ENCODE measurements at regions not wholly inside any gene's neighbourhood (a gene's known extent, or its start where the extent isn't known, plus 50 kb on each side); places are given as distances from the start of the nearest gene placed in this dataset.

DNA sequence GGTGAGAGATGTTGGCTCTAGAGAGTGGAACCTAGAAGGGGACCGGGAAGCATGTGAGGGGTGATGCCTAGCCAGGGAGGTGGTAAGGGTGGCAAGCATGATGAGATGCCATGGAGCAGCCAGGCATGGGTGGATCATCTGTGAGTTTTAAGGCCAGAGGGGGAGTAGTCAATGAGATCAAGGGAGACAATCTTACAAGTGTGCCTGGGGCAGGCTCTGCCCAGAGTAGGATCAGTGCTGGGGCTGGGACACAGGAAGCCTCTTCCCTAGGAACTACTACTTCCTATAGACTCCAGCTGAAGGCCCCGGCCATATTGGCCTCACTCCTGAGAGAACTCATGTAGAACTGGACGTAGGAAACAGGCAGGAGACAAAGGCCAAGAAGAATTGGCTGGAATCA, 192.4 kb upstream of the CSF3R start:
- no peak for DNase-seq

DNA sequence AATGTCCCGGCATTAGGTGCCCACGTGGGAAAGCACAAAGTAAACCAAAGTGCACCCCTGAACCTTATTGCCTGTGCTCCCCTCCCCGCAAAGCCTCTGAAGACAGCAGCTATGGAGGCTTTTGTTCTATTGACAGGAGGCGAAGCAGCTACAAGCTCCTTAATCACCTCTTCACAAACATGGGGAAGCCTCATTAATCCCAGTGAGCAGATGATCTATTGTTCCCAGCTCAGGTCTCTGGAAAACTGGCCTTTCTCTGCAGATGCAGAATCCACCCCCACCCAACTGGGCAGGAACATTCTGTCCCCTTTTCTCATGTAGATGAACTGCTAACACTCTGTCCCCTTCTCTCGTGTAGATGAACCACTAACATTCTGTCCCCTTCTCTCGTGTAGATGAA, 190.5 kb upstream of the CSF3R start:
- DNase-seq: no peak

DNA sequence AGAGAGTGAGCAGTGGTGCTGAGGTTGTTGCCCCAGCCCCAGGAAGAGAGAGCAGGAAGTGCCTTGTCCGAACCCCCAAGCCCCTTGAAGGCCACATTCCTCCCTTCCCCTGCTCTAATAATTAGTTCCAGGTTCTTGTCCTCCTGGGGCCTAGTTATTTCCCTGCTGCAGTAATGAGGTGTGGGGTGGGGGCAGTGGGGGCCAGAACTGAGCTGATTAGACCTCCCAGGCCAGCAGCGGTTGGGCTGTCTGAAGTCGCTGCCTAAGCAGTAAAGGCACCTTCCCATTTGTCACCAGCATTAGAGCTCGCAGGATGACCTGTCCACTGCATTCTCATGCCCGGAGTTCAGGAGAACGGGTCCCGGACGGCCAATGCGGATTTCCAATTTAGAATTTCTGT, 186.5 kb upstream of the CSF3R start:
- no peak for DNase-seq

DNA sequence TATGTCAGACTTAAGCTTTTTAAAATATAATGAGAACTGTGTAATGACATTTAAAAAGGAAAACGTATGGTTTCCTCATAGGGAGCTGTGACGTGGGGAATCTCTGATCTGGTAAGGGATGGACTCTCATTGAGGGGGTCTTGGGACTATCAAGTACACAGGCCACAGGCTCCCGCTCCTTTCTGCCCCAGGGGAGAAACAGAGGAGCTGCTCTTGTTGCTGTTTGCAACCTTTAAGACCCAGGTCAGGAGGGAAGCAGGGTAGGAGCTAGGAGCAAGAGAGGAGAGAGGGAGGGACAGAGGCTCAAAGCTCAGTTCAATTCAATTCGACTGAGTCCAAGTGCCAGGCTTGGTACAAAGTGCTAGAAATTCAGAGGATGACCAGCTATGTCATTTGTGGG, 185.1 kb upstream of the CSF3R start:
- no peak for DNase-seq

DNA sequence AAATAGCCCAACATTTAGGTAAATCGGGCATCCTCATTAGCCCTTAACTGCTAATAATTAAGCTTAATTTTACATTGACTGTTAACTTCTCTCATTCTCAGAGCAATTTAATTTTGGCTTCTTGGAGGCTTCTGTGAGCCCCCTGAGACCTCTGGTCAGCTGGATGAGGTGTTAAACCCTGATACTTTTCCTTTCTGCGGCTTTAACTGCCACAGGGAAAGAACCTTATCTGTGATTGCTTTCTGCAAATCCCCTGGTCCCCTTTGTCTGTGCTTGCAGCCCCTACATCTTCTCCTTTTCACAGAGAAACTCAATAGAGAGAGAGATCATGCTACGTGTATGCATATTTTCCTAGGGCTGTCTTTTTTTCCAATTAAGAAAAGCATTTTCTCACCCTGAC, 184.5 kb upstream of the CSF3R start:
- no peak for DNase-seq

DNA sequence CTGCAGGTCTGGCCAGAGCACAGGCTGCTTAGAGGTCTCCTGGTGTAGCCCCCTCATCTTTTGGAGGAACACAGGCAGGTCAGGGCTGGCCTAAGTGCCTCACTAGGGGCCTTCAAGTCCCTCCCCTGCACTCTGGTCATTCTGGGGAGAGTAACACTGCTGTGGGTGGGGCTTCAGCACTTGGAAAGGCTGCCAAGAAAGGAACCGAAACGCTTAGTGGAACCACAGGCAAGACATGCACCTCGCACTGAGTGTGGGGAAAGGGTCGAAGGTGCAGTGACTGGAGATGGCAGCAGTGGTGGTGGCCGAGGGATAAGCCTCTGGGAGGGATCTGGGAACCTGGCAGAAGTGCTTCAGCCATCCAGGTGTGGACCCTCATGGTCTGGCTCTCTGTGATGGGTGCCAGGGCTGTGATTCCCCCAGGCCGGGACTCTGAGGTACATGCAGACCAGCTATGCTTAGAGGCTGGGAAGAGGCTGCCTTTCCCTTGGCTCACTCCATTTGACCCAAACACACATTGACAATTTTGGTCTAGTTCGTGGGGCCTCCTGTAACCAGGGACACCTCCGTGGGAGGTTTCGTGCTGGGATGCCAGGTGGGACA, 182.9 kb upstream of the CSF3R start:
- no peak for DNase-seq

DNA sequence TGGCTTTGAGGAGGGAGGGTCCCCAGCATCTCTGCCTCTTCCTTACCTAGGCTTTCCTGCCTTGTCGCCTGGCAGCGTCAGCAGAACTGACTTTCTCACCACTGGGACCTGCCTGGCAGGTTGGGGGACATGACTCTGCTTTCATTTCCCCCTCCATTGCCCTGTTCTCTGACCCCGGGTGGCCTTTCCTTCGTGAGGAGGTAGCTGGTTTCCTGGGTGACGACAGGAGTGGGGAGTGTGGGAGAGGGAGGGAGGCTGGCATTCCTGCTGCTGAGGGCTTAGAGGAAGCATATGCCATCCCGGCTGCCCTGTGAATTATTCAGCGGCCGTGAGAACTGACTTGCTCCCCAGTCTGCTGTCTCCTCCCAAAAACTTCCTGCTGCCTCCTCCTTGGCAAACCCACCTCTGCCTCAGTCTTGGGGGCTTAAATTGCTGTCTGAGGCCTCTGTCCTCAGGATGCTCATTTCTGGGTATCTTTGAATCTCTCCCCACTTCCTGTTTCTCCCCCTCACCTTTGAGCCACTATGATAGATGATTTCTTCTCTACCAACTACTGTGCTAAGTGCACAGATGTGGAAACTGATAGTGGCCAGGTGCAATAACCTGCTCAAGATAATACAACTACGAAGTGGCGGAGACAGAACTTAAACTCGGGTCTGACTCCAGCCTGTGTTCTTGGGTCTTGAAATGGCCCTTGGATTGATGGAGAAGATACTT, 182.0 kb upstream of the CSF3R start:
- DNase-seq: no peak

DNA sequence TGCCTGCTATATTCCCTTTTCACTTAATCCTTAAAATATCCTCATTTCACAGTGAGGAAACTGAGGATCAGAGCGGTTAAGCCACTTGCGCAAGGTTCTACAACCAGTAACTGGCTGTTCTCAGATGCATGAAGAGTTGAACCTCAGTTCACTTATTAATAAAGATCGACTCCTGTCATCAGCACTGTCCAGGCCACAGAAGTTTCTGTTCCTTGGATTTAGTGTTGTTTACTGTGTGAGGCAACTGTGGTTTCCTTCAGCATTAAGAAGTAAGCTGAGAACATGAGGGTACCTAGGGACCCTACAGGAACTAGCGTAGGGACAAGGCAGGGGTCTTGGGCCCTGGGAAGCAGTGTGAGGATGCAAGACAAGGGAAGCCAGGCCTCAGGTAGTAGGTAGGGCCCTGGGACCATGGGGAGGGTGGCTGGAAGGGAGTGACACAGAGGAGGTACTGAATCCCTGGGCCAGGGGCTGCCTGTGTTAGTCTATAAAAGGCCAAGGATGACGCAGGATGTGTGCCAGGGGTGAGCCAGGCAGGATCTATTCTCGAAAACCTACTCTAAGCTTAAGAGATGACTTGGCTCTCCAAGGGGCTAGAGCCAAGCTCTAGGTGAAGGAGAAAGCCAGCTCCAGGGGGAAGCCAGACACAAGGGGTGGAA, 181.2 kb upstream of the CSF3R start:
- DNase-seq: no peak

DNA sequence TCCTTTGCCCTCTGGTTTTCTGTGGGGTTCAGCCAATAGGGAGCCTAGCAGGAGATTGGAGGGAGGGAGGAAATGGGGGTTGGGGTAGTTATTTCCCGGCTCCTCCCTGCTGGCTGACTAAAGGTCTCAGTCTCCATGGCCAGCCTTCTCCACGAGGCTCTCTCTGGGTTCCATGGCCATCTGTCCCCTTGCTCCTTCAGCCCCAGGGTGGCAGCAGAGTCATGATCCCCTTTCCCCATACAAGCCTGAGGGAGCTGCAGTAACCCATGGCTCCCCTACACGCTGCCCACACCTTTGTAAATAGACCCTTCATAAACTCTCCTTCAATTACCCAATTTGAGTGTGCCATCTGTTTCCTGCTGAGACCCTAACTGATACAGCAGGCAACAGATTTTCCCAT, 176.1 kb upstream of the CSF3R start:
- DNase-seq: no peak

DNA sequence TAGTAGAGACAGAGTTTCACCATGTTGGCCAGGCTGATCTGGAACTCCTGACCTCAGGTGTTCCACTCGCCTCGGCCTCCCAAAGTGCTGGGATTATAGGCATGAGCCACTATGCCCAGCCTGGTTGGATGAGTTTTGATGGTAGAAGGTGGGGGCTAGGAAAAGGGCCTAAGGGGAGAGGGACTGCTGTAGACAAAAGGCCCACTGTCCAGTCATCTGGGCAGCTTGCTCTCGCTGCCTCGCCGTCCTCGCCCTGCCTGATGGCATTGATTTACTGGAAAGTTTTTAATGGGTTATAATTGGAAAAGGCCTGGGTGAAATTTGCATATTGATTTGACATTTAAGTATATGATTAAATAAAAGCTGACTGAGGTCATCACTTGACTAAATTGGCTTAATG, 175.1 kb upstream of the CSF3R start:
- no peak for DNase-seq

DNA sequence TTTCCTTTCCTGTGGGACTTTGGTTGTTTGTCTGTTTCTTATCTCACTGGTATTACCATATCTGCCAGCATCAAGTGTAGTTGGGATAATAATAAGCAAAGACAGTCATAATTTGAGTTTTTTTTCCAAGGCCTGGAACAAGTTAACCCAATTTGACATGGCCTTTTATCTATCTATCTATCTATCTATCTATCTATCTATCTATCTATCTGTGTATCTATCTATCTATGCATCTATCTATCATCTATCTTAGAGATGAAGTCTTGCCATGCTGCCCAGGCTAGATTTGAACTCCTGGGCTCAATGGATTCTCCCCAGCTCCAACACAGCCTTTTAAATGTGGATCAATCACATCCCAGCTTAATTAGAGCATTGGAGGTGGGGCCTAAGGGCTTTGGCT, 174.1 kb upstream of the CSF3R start:
- DNase-seq: no peak

DNA sequence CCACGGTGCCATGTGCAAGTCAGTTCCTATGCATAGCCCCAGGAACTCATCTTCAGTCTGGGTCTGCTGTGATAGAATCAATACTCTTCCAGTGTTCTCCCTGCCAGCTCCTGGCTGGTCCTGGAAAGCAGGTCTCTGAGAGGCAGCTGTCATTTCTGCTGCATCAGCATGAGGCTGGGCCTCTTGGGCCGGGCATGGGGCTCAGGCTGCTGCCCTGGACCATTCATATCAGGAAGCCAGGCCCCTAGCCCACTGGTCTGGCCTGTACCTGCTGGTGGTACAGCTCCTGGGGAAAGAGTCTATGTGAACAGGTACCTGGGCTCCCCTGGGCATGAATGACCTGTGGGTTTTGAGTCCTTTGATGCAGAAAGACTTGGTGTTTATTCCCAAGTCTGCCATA, 173.6 kb upstream of the CSF3R start:
- no peak for DNase-seq

DNA sequence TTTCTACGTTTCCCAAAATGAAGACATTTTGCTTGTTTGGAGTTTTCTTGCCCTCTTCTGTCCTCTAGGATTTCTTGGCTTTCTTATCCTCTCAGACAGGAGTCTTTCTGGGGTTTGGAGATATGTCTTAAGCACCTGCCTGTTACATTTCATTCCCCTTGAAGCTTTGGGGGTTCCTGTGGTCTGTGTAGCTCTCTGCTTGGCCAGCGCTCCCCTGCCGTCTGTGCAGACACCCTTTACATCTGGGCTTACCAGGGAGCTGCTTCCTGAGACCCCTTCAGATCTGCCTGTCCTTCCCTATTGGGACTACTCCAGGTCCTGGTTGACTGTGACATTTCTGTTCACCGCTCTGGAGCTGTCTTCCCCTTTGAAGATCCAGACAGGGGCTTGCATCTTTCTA, 171.9 kb upstream of the CSF3R start:
- DNase-seq: no peak

DNA sequence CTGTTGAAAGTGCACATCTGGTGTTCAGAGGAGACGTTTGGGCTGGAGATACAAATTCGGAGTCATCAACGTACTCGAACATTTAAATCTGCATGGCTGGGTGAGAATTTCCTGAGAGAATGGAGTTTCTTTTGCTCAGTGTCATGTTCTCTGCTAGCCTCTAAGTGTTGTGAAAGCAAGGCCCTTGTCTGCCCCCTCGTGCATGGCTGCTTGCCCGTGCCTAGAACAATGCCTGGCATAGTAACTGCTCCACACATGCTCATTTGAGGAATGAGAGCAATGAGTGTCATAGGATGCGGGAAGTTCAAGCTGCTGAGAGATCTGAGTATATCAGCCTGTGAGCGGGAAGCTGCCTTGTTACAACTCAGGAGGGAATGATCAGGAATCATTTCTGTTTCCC, 171.1 kb upstream of the CSF3R start:
- no peak for DNase-seq

DNA sequence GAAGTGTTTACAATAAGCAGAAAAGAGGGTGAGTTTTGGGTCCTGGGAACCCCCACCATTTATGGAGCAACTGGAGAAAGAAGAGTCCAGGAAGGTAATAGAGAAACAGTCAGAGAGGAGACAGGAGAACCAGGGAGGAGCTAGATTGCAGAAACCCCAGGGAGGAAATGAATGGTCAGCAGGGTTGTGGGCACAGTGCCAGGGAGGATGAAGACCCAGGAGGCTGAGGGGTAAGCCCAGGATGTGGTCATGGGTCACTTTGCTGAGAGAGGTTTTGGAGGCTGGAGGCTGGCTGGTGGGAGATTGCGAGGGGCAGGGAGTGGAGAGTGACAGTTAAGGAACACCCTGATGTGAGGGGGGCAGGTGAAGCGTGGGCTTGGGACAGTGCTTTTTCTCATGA, 169.9 kb upstream of the CSF3R start:
- DNase-seq: no peak

DNA sequence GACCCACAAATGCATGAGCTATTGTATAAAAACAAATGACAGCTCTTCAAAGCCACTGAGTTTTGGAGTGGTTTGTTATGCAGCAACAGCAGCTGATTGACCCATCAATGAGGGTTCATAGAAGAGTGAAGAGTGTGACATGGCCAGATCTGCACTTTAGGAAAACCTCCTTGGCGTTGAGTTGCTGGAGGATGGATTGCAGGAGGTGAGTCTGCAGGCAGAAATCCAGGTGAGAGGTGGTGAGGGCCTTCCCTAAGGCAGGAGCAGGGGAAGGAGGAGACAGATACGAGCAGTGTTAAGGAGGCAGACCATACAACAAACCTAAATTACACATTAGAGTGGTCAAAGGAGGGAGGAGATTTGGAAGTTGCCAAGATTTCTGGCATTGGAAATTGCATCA, 169.3 kb upstream of the CSF3R start:
- DNase-seq: no peak

DNA sequence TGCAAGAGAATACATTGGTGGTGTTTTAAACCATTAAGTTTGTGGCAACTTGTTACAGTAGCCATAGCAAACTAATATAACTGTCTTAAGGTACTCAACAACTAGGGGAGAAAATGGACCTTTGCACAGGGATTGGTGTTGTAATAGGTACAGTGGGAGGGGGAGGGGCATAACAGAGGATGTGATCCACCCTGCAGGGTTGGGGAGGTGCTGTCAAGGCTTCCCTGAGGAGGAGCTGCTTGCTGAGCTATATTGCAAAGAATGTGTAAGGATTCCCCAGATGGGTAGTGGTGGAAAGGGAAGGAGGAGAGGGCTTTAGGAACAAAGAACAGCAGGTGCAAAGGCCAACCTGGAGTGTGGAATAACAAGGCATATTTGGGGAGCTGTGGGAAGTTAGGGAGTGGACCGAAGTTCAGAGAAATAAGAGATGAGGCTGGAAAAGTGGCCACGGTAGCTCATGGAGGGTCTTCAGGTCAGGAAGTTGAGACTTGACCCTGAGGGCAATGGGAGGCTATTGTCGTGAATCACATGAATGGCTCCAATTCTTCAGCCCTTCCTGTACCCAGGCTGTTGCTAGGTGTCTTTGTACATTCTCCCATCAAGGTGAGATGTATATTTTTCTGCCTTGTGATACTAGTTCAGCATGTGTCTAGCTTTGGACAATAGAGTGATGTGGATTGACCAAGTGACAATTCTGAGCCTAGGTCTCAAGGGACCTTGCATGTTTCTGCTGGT, 168.6 kb upstream of the CSF3R start:
- DNase-seq: no peak

DNA sequence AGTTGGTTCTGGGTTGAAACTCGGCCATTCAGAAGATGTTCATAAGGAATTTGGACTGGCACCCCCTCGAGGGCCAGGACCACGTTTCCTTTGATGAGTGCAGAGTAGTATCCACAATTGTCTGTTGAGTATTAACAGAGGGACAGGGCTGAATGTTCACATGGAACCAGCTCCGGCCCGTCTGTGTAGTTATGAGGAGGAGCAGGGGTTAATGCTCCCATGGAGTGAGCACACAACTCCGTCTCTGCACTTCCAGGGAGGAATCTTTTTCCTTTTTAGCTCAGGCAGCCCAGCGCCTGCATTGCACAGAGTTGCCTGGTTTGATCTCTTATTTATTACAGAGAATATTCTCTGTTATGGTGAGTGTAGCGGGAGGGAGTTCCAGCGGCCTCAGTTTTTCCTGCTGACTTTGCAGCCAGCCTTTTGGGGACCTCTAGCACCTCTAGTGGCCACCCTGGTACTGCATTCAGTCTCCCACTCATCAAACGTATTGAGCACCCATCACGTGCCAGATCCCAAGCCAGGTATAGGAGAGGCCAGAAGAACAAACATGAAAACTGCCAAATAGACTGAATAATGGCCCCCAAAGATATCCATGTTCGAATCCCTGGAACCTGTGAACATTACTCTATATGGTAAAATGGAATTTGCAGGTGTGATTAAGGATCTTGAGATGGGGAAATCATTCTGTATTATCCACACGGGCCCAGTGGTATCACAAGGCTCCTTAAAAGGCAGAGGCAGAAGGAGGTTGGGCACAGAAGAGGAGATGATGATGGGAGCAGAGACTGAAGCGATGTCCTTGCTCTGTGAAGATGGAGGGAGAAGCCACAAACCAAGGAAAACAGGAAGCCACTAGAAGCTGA, 167.7 kb upstream of the CSF3R start:
- peak; percentile 42 to 49 for DNase-seq

DNA sequence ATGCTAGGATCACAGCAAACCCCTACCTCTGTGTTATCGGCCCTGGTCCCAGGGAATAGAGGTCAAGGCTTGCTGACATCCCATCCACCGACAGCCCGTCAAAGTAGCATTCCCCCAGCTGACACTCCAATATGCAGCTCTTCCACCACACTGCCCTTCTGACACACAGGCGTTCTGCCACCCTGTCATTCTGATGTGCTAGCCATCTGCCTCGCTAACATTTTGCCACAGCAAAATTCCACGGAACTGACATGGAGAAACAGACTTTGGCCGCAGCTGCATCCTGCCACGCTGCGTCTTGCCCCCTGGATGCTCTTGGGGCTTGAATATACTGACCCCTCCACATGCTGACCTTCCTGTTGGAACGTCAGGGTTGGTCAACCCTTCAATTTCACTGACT, 163.2 kb upstream of the CSF3R start:
- DNase-seq: no peak

DNA sequence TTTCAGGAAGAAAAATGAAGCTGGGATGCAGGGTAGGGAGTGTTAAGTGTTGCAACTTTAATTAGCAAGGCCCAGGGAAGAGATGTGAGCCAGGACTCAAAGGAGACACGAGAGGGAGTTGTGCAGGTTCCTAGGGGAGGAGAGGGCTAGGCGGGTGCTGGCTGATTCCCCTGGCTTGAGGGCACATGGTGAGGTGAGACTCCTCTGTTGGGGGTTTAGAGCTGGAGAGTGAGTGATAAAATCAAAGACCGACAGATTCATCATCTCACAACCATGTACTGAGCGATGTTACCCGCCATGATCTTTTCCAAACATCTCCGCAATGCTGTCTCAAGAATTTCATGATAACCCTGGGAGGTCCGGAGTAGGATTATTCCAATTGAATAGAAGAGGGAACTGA, 161.8 kb upstream of the CSF3R start:
- no peak for DNase-seq

DNA sequence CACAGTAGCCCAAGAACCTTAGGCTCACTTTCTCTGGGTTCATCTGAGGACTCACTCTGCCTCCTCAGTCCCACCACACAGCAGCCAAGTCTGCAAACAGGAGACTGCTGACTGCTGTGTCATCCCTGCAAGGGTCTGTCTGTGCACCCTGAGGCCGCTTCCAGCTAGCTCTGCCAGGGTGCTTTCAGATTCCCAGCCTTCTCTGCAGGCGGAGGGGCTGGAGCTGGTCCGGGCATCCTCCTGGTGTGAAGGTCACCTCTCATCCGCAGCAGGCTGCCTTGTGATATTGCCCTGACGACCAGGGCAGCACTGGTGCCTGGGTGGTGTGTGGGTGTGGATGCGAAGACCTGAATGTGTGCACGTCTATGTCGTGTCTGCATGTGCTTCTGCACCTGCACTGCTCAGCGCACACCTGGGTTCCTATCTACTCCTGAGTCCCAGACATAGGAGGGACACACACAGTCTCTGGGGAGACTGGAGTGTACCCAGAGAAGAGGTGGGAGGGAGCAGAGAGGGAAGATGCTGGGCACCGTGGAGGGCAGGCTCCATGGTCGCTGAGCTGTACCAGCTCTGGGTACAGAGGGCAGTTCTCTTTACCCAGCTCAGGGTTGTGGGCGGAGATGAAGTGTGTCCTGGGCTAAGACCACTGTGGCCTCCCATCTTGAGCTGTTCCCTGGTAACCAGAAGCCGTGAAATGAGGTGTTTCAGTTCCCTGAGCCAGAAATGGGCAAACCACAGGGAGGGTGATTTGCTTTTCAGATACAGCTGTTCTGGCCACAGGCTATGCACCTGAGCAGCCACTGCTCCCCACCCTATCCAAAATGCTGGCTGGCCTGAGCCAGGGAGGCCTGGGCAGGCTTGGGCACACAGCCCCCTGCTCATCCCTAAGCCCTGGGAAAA, 160.9 kb upstream of the CSF3R start:
- no peak for DNase-seq

DNA sequence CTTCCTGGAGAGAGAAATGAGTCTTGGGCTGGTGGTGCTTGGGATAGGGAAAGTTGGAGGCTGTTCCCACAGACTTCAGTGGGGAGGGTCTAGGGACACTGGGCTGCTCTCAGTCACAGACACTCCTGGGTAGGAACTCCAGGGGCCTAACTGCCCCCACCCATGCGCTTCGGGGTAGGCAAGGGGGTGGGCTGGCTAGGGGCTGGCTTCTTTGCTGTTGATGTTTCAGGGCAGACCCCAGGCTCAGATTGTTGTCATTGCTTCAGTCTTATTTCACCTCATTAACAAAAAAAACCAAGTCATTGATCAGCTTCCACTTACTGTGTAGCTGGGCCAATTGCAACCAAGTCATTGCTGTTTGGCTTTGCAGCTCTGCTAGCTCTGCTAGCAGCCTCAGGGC, 160.1 kb upstream of the CSF3R start:
- DNase-seq: no peak
